Keratinocyte (primary cell): ENCODE measurements at regions not wholly inside any gene's neighbourhood (a gene's known extent, or its start where the extent isn't known, plus 50 kb on each side); places are given as distances from the start of the nearest gene placed in this dataset.

Experiments used
- EZH2 ChIP-seq: IDR thresholded peaks from one replicate; pipeline ENCODE4 v1.6.1; 2012; ENCODE audit warnings: inconsistent platforms, mild to moderate bottlenecking, low read length, moderate library complexity
- TF ChIP-seq, protein P1 (sequence below), 3 experiments: IDR thresholded peaks in 1 of 3; conservative IDR thresholded peaks in 1 of 3; optimal IDR thresholded peaks in 1 of 3; 2 replicates in 2 of 3; 3 replicates in 1 of 3; pipeline versions ENCODE3 to v1.5.1; 2011; ENCODE audit warnings: low read length in 3 of 3, mild to moderate bottlenecking in 3 of 3, moderate library complexity in 2 of 3, control low read depth in 1 of 3, inconsistent platforms in 1 of 3; ENCODE audit not compliant: insufficient read depth in 2 of 3; ENCODE audit errors: extremely low read depth in 1 of 3

DNA sequence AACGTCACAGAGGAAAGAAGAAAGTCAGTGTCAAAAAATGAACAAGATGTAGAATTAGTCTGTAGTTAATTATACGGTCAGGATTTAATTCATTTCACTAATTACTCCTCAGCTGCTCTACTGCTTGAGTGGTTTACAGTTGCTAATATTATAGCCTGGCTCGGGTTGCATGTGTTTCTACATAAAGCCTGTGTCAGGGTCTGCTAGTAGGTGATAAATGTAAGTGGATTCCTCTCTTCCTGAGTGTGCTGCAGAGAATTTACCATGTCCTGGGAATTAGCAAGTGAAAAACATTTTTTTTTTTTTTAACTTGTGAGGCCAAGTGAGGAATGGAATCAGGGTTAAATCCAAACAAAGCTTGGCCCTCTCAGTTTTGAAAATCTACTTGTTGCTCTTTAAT is 622.6 kb downstream of the EPHA4 start:
- TF ChIP-seq, protein P1, sequence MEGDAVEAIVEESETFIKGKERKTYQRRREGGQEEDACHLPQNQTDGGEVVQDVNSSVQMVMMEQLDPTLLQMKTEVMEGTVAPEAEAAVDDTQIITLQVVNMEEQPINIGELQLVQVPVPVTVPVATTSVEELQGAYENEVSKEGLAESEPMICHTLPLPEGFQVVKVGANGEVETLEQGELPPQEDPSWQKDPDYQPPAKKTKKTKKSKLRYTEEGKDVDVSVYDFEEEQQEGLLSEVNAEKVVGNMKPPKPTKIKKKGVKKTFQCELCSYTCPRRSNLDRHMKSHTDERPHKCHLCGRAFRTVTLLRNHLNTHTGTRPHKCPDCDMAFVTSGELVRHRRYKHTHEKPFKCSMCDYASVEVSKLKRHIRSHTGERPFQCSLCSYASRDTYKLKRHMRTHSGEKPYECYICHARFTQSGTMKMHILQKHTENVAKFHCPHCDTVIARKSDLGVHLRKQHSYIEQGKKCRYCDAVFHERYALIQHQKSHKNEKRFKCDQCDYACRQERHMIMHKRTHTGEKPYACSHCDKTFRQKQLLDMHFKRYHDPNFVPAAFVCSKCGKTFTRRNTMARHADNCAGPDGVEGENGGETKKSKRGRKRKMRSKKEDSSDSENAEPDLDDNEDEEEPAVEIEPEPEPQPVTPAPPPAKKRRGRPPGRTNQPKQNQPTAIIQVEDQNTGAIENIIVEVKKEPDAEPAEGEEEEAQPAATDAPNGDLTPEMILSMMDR (optimal IDR thresholded peaks at IDR 0.05 in 1 of 3, IDR thresholded peaks at IDR 0.05 in 1 of 3, conservative IDR thresholded peaks at IDR 0.05 in 1 of 3; ENCODE audit: extremely low read depth in 1 of 3, insufficient read depth in 2 of 3, low read length in 3 of 3) = no peak
- TF ChIP-seq EZH2 = no peak
